ENCODE measurements at regions not wholly inside any gene's neighbourhood (a gene's known extent, or its start where the extent isn't known, plus 50 kb on each side); places are given as distances from the start of the nearest gene placed in this dataset.
"Not testable (repeated sequence)": the region's sequence is repeated elsewhere in the genome, so short reads cannot be mapped to it uniquely, and the experiment has no call there.

- TF ChIP-seq POLR2A (IDR thresholded peaks at IDR 0.05), result no peak
- TF ChIP-seq CTCF (IDR thresholded peaks at IDR 0.05), result no peak
- no peaks in the 10 kb centered on the region for H3K4me1 ChIP-seq
- no peak for DNase-seq
- H3K27ac ChIP-seq, result no peak overlapping the region
- H3K27me3 ChIP-seq, result no peaks in the 10 kb centered on the region
- 98% methylated on average over 3 of the region's 3 CpGs; no CpG with 5 or more reads in 1 of the 2 donors for WGBS, 2 donors
- no peaks in the 10 kb centered on the region for H3K36me3 ChIP-seq (ENCODE audit: low read depth, missing control alignments)
- intact Hi-C loops (cut with DNase I; ENCODE audit: low total_unique reads), result no loop called here
- no peaks in the 10 kb centered on the region for H3K9me3 ChIP-seq
- no peak overlapping the region for H3K4me3 ChIP-seq
These were observed 464.1 kb downstream of the SEMA3D start for GRCh38 chr7:84722734-84723133.

GRCh38 chr7:84722086-84722485 is 464.8 kb downstream of the SEMA3D start:
- TF ChIP-seq POLR2A (IDR thresholded peaks at IDR 0.05) (no peak), CTCF (IDR thresholded peaks at IDR 0.05) (no peak)
- Histone ChIP-seq H3K4me1 (no peaks in the 10 kb centered on the region), H3K36me3 (ENCODE audit: low read depth, missing control alignments) (no peaks in the 10 kb centered on the region), H3K4me3 (no peak overlapping the region), H3K27ac (no peak overlapping the region), H3K27me3 (no peaks in the 10 kb centered on the region), H3K9me3 (no peaks in the 10 kb centered on the region)
- WGBS, 2 donors, result 88 to 90% methylated on average over 3 of the region's 3 CpGs
- no peak for DNase-seq
- intact Hi-C loops (cut with DNase I; ENCODE audit: low total_unique reads), result no loop called here

GRCh38 chr7:84720456-84721097 is 466.3 kb downstream of the SEMA3D start:
- Histone ChIP-seq H3K4me1 (no peaks in the 10 kb centered on the region), H3K27ac (no peak overlapping the region), H3K9me3 (no peaks in the 10 kb centered on the region), H3K27me3 (no peaks in the 10 kb centered on the region), H3K36me3 (ENCODE audit: low read depth, missing control alignments) (no peaks in the 10 kb centered on the region), H3K4me3 (no peak overlapping the region)
- no peak for DNase-seq
- TF ChIP-seq CTCF (IDR thresholded peaks at IDR 0.05) (no peak), POLR2A (IDR thresholded peaks at IDR 0.05) (no peak)
- intact Hi-C loops (cut with DNase I; ENCODE audit: low total_unique reads), result no loop called here

- TF ChIP-seq POLR2A (IDR thresholded peaks at IDR 0.05), result no peak
- 68 to 78% methylated on average over 4 of the region's 4 CpGs for WGBS, 2 donors
- Histone ChIP-seq H3K27ac (no peak overlapping the region), H3K27me3 (no peaks in the 10 kb centered on the region), H3K4me1 (no peaks in the 10 kb centered on the region), H3K4me3 (no peak overlapping the region), H3K9me3 (no peaks in the 10 kb centered on the region), H3K36me3 (ENCODE audit: low read depth, missing control alignments) (no peaks in the 10 kb centered on the region)
- no peak for DNase-seq
- intact Hi-C loops (cut with DNase I; ENCODE audit: low total_unique reads), result no loop called here
These were observed 472.1 kb downstream of the SEMA3D start for GRCh38 chr7:84714765-84715164.

GRCh38 chr7:84712374-84713121 is 474.3 kb downstream of the SEMA3D start:
- TF ChIP-seq POLR2A (IDR thresholded peaks at IDR 0.05) (no peak), CTCF (IDR thresholded peaks at IDR 0.05) (no peak)
- WGBS, 2 donors, result 93 to 95% methylated on average over 4 of the region's 4 CpGs

GRCh38 chr7:84710538-84710937 is 476.3 kb downstream of the SEMA3D start:
- H3K9me3 ChIP-seq; H3K4me1 ChIP-seq; H3K4me3 ChIP-seq; intact Hi-C loops (cut with DNase I; ENCODE audit: low total_unique reads); H3K27ac ChIP-seq; DNase-seq; H3K36me3 ChIP-seq (ENCODE audit: low read depth, missing control alignments); H3K27me3 ChIP-seq: not testable (repeated sequence)
- WGBS, 2 donors, result 94 to 95% methylated on average over 2 to 3 of the region's 3 CpGs

More at GRCh38 chr7:84712374-84713121, 474.3 kb downstream of the SEMA3D start:
- Histone ChIP-seq H3K27me3 (no peaks in the 10 kb centered on the region), H3K4me3 (no peak overlapping the region), H3K9me3 (no peaks in the 10 kb centered on the region), H3K36me3 (ENCODE audit: low read depth, missing control alignments) (no peaks in the 10 kb centered on the region), H3K27ac (no peak overlapping the region), H3K4me1 (no peaks in the 10 kb centered on the region)
- intact Hi-C loops (cut with DNase I; ENCODE audit: low total_unique reads), result no loop called here
- no peak for DNase-seq
